ENCODE measurements at regions not wholly inside any gene's neighbourhood (a gene's known extent, or its start where the extent isn't known, plus 50 kb on each side); places are given as distances from the start of the nearest gene placed in this dataset.
"Not testable (repeated sequence)": the region's sequence is repeated elsewhere in the genome, so short reads cannot be mapped to it uniquely, and the experiment has no call there.

GRCh38 chr6:66265737-66266136 is 558.7 kb upstream of the EYS start:
- no peak for TF ChIP-seq CTCF (IDR thresholded peaks at IDR 0.05; ENCODE audit: insufficient read depth, missing control alignments)
- no peak for FAIRE-seq
- DNase-seq (ENCODE audit: insufficient read length, low spot score), result no peak

- TF ChIP-seq CTCF (IDR thresholded peaks at IDR 0.05; ENCODE audit: insufficient read depth, missing control alignments), result no peak
- FAIRE-seq, result no peak
These were observed 557.4 kb upstream of the EYS start for GRCh38 chr6:66264376-66264775.

GRCh38 chr6:66258731-66259487 is 551.9 kb upstream of the EYS start:
- FAIRE-seq; DNase-seq (ENCODE audit: insufficient read length, low spot score): not testable (repeated sequence)

More at GRCh38 chr6:66264376-66264775, 557.4 kb upstream of the EYS start:
- no peak for DNase-seq (ENCODE audit: insufficient read length, low spot score)

- no peak for TF ChIP-seq CTCF (IDR thresholded peaks at IDR 0.05; ENCODE audit: insufficient read depth, missing control alignments)
- no peak for FAIRE-seq
- no peak for DNase-seq (ENCODE audit: insufficient read length, low spot score)
These were observed 538.2 kb upstream of the EYS start for GRCh38 chr6:66245231-66245630.

GRCh38 chr6:66238851-66239250 is 531.8 kb upstream of the EYS start:
- DNase-seq (ENCODE audit: insufficient read length, low spot score) (no peak), FAIRE-seq (peak; percentile 6)
- TF ChIP-seq CTCF (IDR thresholded peaks at IDR 0.05; ENCODE audit: insufficient read depth, missing control alignments), result no peak

GRCh38 chr6:66232890-66233289 is 525.9 kb upstream of the EYS start:
- FAIRE-seq, result no peak
- TF ChIP-seq CTCF (IDR thresholded peaks at IDR 0.05; ENCODE audit: insufficient read depth, missing control alignments), result no peak
- no peak for DNase-seq (ENCODE audit: insufficient read length, low spot score)

GRCh38 chr6:66230591-66230990 is 523.6 kb upstream of the EYS start:
- no peak for TF ChIP-seq CTCF (IDR thresholded peaks at IDR 0.05; ENCODE audit: insufficient read depth, missing control alignments)
- peak; percentile 25 for FAIRE-seq
- no peak for DNase-seq (ENCODE audit: insufficient read length, low spot score)
